ENCODE measurements at regions not wholly inside any gene's neighbourhood (a gene's known extent, or its start where the extent isn't known, plus 50 kb on each side); places are given as distances from the start of the nearest gene placed in this dataset.

GRCh38 chr16:5932906-5933305 is 835.3 kb upstream of the EEF2KMT start:
- TF ChIP-seq ARNTL (CRISPR knock-in tag; IDR thresholded peaks at IDR 0.05; ENCODE audit: borderline replicate concordance, low read depth) (no peak), ZFP30 (CRISPR knock-in tag; IDR thresholded peaks at IDR 0.05) (no peak)

Data from SK-N-SH treated with all-trans-retinoic acid at 6 μM for 48 hours (cell line).